ENCODE measurements at regions not wholly inside any gene's neighbourhood (a gene's known extent, or its start where the extent isn't known, plus 50 kb on each side); places are given as distances from the start of the nearest gene placed in this dataset.

DNA sequence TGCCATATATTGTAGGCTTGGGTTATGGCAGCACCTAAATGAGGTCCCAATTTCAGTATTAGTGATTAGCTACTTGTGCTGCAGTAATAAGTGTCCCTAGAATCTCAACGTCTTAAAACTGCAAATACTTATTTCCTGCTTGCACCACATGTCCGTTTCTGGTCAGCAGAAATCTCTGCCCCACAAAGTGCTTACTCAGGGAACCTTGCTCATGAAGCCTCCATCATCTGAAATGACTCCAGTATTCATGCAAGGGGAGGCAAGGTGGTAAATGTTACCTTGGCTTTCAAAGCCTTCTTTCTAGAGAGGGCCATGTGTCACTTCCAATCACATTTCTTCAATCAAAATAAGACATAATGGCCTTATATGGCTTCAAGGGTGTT is 274.2 kb upstream of the KAZN start:
- Histone ChIP-seq H2AFZ (ENCODE audit: control insufficient read depth, low read length) (no peak overlapping the region), H3K4me3 (ENCODE audit: control insufficient read depth in 2 of 3, extremely low read depth in 1 of 3, insufficient read depth in 2 of 3, low read depth in 1 of 3, low read length in 3 of 3) (no peak overlapping the region), H4K20me1 (ENCODE audit: control insufficient read depth, extremely low read depth, insufficient read depth, low read length) (no peaks in the 10 kb centered on the region), H3K4me1 (ENCODE audit: control insufficient read depth, extremely low read depth, insufficient read depth, low read length) (peaks cover 9% of the 10 kb centered on the region), H3K79me2 (ENCODE audit: control insufficient read depth, insufficient read depth, low read length) (no peaks in the 10 kb centered on the region), H3K36me3 (ENCODE audit: control insufficient read depth in 2 of 2, extremely low read depth in 1 of 2, insufficient read depth in 2 of 2, low read length in 2 of 2) (no peaks in the 10 kb centered on the region), H3K9me1 (ENCODE audit: control insufficient read depth, extremely low read depth, insufficient read depth, low read length) (no peaks in the 10 kb centered on the region), H3K27ac (ENCODE audit: control insufficient read depth, insufficient read depth, low read length) (no peak overlapping the region), H3K27me3 (ENCODE audit: control insufficient read depth, extremely low read depth, insufficient read depth, low read length) (peaks cover 7% of the 10 kb centered on the region), H3K4me2 (ENCODE audit: control insufficient read depth, extremely low read depth, insufficient read depth, low read depth, low read length) (no peak overlapping the region), H3K9ac (ENCODE audit: control insufficient read depth, extremely low read depth, insufficient read depth, low read length) (no peak overlapping the region), H3K9me3 (ENCODE audit: control insufficient read depth, low read depth, low read length) (no peaks in the 10 kb centered on the region)
- dilution Hi-C loops (cut with MboI; ENCODE audit: extremely low pct_ligation_motif_present, low sequenced_read_pairs) = no loop called here
- DNase-seq (ENCODE audit: low read depth, low spot score) = no peak
- no peak for FAIRE-seq
- no peak for TF ChIP-seq EZH2 (IDR thresholded peaks at IDR 0.05; ENCODE audit: low read length)
- no peak for TF ChIP-seq CTCF (optimal IDR thresholded peaks at IDR 0.05 in 1 of 3, IDR thresholded peaks at IDR 0.05 in 1 of 3, conservative IDR thresholded peaks at IDR 0.05 in 1 of 3; ENCODE audit: extremely low read depth in 1 of 3, insufficient read depth in 2 of 3, low read length in 3 of 3)

DNA sequence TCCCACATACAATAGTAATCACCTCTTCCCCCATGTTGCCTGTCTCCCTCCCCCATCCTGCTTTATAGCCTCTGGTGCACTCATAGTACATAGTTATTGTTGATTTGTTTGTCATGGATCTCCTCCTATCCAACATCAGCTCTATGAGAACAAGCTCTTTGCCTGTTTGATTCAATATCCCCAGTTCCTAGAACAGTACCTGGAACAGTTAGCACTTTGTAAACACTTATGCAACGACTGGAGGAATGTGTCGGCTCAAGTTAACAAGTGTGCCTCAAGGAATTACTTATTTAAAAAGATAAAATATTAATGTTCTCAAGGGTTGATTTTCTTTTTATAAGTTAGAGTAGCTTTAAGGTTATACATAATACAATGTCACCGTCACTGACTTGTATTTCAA is 271.6 kb upstream of the KAZN start:
- Histone ChIP-seq H3K9me3 (ENCODE audit: control insufficient read depth, low read depth, low read length) (no peaks in the 10 kb centered on the region), H3K27ac (ENCODE audit: control insufficient read depth, insufficient read depth, low read length) (no peak overlapping the region), H2AFZ (ENCODE audit: control insufficient read depth, low read length) (no peak overlapping the region), H3K4me1 (ENCODE audit: control insufficient read depth, extremely low read depth, insufficient read depth, low read length) (no peaks in the 10 kb centered on the region), H3K4me3 (ENCODE audit: control insufficient read depth in 2 of 3, extremely low read depth in 1 of 3, insufficient read depth in 2 of 3, low read depth in 1 of 3, low read length in 3 of 3) (no peak overlapping the region), H3K27me3 (ENCODE audit: control insufficient read depth, extremely low read depth, insufficient read depth, low read length) (peaks cover 7% of the 10 kb centered on the region), H3K9ac (ENCODE audit: control insufficient read depth, extremely low read depth, insufficient read depth, low read length) (no peak overlapping the region), H3K36me3 (ENCODE audit: control insufficient read depth in 2 of 2, extremely low read depth in 1 of 2, insufficient read depth in 2 of 2, low read length in 2 of 2) (no peaks in the 10 kb centered on the region), H4K20me1 (ENCODE audit: control insufficient read depth, extremely low read depth, insufficient read depth, low read length) (no peaks in the 10 kb centered on the region), H3K4me2 (ENCODE audit: control insufficient read depth, extremely low read depth, insufficient read depth, low read depth, low read length) (no peak overlapping the region), H3K9me1 (ENCODE audit: control insufficient read depth, extremely low read depth, insufficient read depth, low read length) (no peaks in the 10 kb centered on the region), H3K79me2 (ENCODE audit: control insufficient read depth, insufficient read depth, low read length) (no peaks in the 10 kb centered on the region)
- DNase-seq (ENCODE audit: low read depth, low spot score) (no peak), FAIRE-seq (no peak)
- no peak for TF ChIP-seq CTCF (optimal IDR thresholded peaks at IDR 0.05 in 1 of 3, IDR thresholded peaks at IDR 0.05 in 1 of 3, conservative IDR thresholded peaks at IDR 0.05 in 1 of 3; ENCODE audit: extremely low read depth in 1 of 3, insufficient read depth in 2 of 3, low read length in 3 of 3)
- TF ChIP-seq EZH2 (IDR thresholded peaks at IDR 0.05; ENCODE audit: low read length) = no peak
- dilution Hi-C loops (cut with MboI; ENCODE audit: extremely low pct_ligation_motif_present, low sequenced_read_pairs) = no loop called here
